HG02885 (cell line): ENCODE measurements at regions not wholly inside any gene's neighbourhood (a gene's known extent, or its start where the extent isn't known, plus 50 kb on each side); places are given as distances from the start of the nearest gene placed in this dataset.

Experiments
- ATAC-seq: cut with Tn5 transposase; IDR thresholded peaks from one replicate; pipeline ENCODE4 v1.9.1; 2021; ENCODE audit warnings: mild to moderate bottlenecking; ENCODE audit not compliant: unreplicated experiment, poor library complexity

GRCh38 chr18:54766634-54767033 lies 61.6 kb upstream of the RAB27B start:
- no peak for ATAC-seq

- no peak for ATAC-seq
Observed at GRCh38 chr18:54767098-54767497, 61.2 kb upstream of the RAB27B start.

GRCh38 chr18:54769526-54770464 lies 58.5 kb upstream of the RAB27B start:
- no peak for ATAC-seq

- no peak for ATAC-seq
Observed at GRCh38 chr18:54772056-54772455, 56.2 kb upstream of the RAB27B start.

GRCh38 chr18:54774423-54774822 lies 53.9 kb upstream of the RAB27B start:
- no peak for ATAC-seq

GRCh38 chr18:54774981-54775665 lies 53.2 kb upstream of the RAB27B start:
- no peak for ATAC-seq

GRCh38 chr18:54775686-54776085 lies 52.6 kb upstream of the RAB27B start:
- ATAC-seq: no peak

GRCh38 chr18:54776282-54776977 lies 51.8 kb upstream of the RAB27B start:
- ATAC-seq: peak; percentile 62

GRCh38 chr18:54777118-54777791 lies 51.0 kb upstream of the RAB27B start:
- ATAC-seq: no peak

GRCh38 chr18:54777989-54778388 lies 50.3 kb upstream of the RAB27B start:
- no peak for ATAC-seq
